H9 (cell line): ENCODE measurements at regions not wholly inside any gene's neighbourhood (a gene's known extent, or its start where the extent isn't known, plus 50 kb on each side); places are given as distances from the start of the nearest gene placed in this dataset.

Source experiments
- DNase-seq: peaks from one replicate; pipeline ENCODE4 v3.0.0-alpha.2; 2017
- H2AFZ ChIP-seq: one replicate; pipeline ENCODE4 v1.6.1; 2013; ENCODE audit warnings: mild to moderate bottlenecking, low read length, control low read depth, moderate library complexity
- H2AK5ac ChIP-seq: 2 replicates; pipeline ENCODE4 v1.6.1; 2013; ENCODE audit warnings: low read length, control low read depth, mixed read lengths; ENCODE audit not compliant: insufficient read length
- H2BK120ac ChIP-seq: one replicate; pipeline ENCODE4 v1.6.1; 2013; ENCODE audit warnings: low read depth, mild to moderate bottlenecking, low read length, control low read depth, inconsistent platforms; ENCODE audit not compliant: poor library complexity, severe bottlenecking
- H2BK12ac ChIP-seq: 2 replicates; pipeline ENCODE4 v1.6.1; 2013; ENCODE audit warnings: low read length, control low read depth, mixed read lengths, low read depth; ENCODE audit not compliant: insufficient read length
- H2BK15ac ChIP-seq: 2 replicates; pipeline ENCODE4 v1.6.1; 2013; ENCODE audit warnings: low read depth, low read length, control low read depth
- H2BK20ac ChIP-seq: one replicate; pipeline ENCODE4 v1.6.1; 2013; ENCODE audit warnings: low read depth, mild to moderate bottlenecking, low read length, control low read depth, inconsistent platforms; ENCODE audit not compliant: poor library complexity, severe bottlenecking
- H2BK5ac ChIP-seq: 2 replicates; pipeline ENCODE4 v1.6.1; 2013; ENCODE audit warnings: low read length, control low read depth, mixed read lengths; ENCODE audit not compliant: insufficient read length
- H3K14ac ChIP-seq: 2 replicates; pipeline ENCODE4 v1.6.1; 2013; ENCODE audit warnings: low read length, control low read depth; ENCODE audit not compliant: insufficient read depth
- H3K18ac ChIP-seq: 2 replicates; pipeline ENCODE4 v1.6.1; 2013; ENCODE audit warnings: low read depth, mild to moderate bottlenecking, mixed read lengths, low read length, control low read depth; ENCODE audit not compliant: insufficient read length
- H3K23ac ChIP-seq: 2 replicates; pipeline ENCODE4 v1.6.1; 2013; ENCODE audit warnings: low read length, control low read depth, mixed read lengths, low read depth; ENCODE audit not compliant: insufficient read length
- H3K23me2 ChIP-seq: 2 replicates; pipeline ENCODE4 v1.6.1; 2013; ENCODE audit warnings: low read depth, mild to moderate bottlenecking, mixed read lengths, low read length, control low read depth; ENCODE audit not compliant: insufficient read length, poor library complexity, severe bottlenecking
- H3K27ac ChIP-seq: 2 replicates; pipeline ENCODE4 v1.5.1; 2013; ENCODE audit warnings: low read length, control low read depth, mixed read lengths, low read depth; ENCODE audit not compliant: insufficient read length
- H3K27me3 ChIP-seq: 2 replicates; pipeline ENCODE4 v1.6.1; 2013; ENCODE audit warnings: low read length, control low read depth, inconsistent platforms; ENCODE audit not compliant: insufficient read depth
- H3K4ac ChIP-seq: 2 replicates; pipeline ENCODE4 v1.6.1; 2013; ENCODE audit warnings: low read depth, mild to moderate bottlenecking, control low read depth, inconsistent platforms, low read length, moderate library complexity
- H3K4me1 ChIP-seq: 2 replicates; pipeline ENCODE4 v1.6.1; 2013; ENCODE audit warnings: low read length, control low read depth, inconsistent platforms; ENCODE audit not compliant: insufficient read depth
- H3K4me2 ChIP-seq: 2 replicates; pipeline ENCODE4 v1.6.1; 2013; ENCODE audit warnings: low read length, control low read depth, mixed read lengths; ENCODE audit not compliant: insufficient read length, insufficient read depth
- H3K56ac ChIP-seq: 2 replicates; pipeline ENCODE4 v1.6.1; 2013; ENCODE audit warnings: low read depth, mild to moderate bottlenecking, mixed read lengths, low read length, control low read depth; ENCODE audit not compliant: insufficient read length
- H3K79me1 ChIP-seq: 2 replicates; pipeline ENCODE4 v1.6.1; 2013; ENCODE audit warnings: low read depth, mild to moderate bottlenecking, moderate library complexity, low read length, control low read depth, inconsistent platforms; ENCODE audit not compliant: insufficient read depth, poor library complexity, severe bottlenecking
- H3K79me2 ChIP-seq: 2 replicates; pipeline ENCODE4 v1.6.1; 2013; ENCODE audit warnings: low read length, control low read depth, inconsistent platforms; ENCODE audit not compliant: insufficient read depth
- H3K9ac ChIP-seq: 2 replicates; pipeline ENCODE4 v1.6.1; 2013; ENCODE audit warnings: low read length, control low read depth, mixed read lengths; ENCODE audit not compliant: insufficient read length; ENCODE audit errors: extremely low read depth
- H3K9me3 ChIP-seq: one replicate; pipeline ENCODE4 v1.6.1; 2013; ENCODE audit warnings: low read depth, low read length, inconsistent platforms; ENCODE audit not compliant: control insufficient read depth
- H3T11ph ChIP-seq: one replicate; pipeline ENCODE4 v1.6.1; 2013; ENCODE audit warnings: mild to moderate bottlenecking, low read length, control low read depth, inconsistent platforms
- H4K20me1 ChIP-seq: one replicate; pipeline ENCODE4 v1.6.1; 2013; ENCODE audit not compliant: control insufficient read depth, insufficient read length, insufficient read depth
- H4K5ac ChIP-seq: 2 replicates; pipeline ENCODE4 v1.6.1; 2013; ENCODE audit warnings: low read depth, mild to moderate bottlenecking, mixed read lengths, low read length, control low read depth; ENCODE audit not compliant: insufficient read length
- H4K8ac ChIP-seq: replicated peaks from 2 replicates; pipeline ENCODE4 v1.6.1; 2013; ENCODE audit warnings: low read length, control low read depth, mixed read lengths, low read depth; ENCODE audit not compliant: insufficient read length
- H4K91ac ChIP-seq: 2 replicates; pipeline ENCODE4 v1.6.1; 2013; ENCODE audit warnings: low read depth, mild to moderate bottlenecking, moderate library complexity, mixed read lengths, low read length, control low read depth; ENCODE audit not compliant: insufficient read length
- H3K27ac Mint-ChIP-seq, 3 experiments: 2 replicates in 2 of 3; 3 replicates in 1 of 3; pipeline ENCODE4 v1.8.0; 2020 to 2021; ENCODE audit warnings: mixed read lengths in 3 of 3, mild to moderate bottlenecking in 1 of 3, moderate library complexity in 1 of 3
- H3K27me3 Mint-ChIP-seq: 2 replicates; pipeline ENCODE4 v1.8.0; 2021; ENCODE audit warnings: low read depth, mild to moderate bottlenecking, moderate library complexity, mixed read lengths
- H3K36me3 Mint-ChIP-seq, 3 experiments: 2 replicates in 2 of 3; 3 replicates in 1 of 3; pipeline ENCODE4 v1.8.0; 2020 to 2021; ENCODE audit warnings: low read depth in 3 of 3, mixed read lengths in 3 of 3; ENCODE audit not compliant: insufficient read depth in 1 of 3
- H3K4me1 Mint-ChIP-seq, 2 experiments: 2 replicates each; pipeline ENCODE4 v1.8.0; 2020; ENCODE audit warnings: mixed read lengths in 2 of 2
- H3K4me3 Mint-ChIP-seq, 2 experiments: 2 replicates in 1 of 2; 3 replicates in 1 of 2; pipeline ENCODE4 v1.8.0; 2020 to 2021; ENCODE audit warnings: mild to moderate bottlenecking in 2 of 2, mixed read lengths in 2 of 2, moderate library complexity in 1 of 2
- H3K9me3 Mint-ChIP-seq, 2 experiments: 2 replicates in 1 of 2; 3 replicates in 1 of 2; pipeline ENCODE4 v1.8.0; 2020; ENCODE audit warnings: mild to moderate bottlenecking in 2 of 2, mixed read lengths in 2 of 2, moderate library complexity in 1 of 2
- CTCF ChIP-seq: fragments of 200-600 bp; sonication (generic); conservative IDR thresholded peaks from 3 replicates; pipeline ENCODE4 v1.8.0; 2021; ENCODE audit warnings: antibody characterized with exemption, mild to moderate bottlenecking
- whole genome bisulfite sequencing: extraction: QIAGEN DNeasy Blood & Tissue Kit; methylation state at CpG from one replicate; pipeline ENCODE4 v1.1.7; 2013; ENCODE audit warnings: missing lambda C conversion rate, low lambda C conversion rate, mixed read lengths; ENCODE audit not compliant: insufficient read length; ENCODE audit errors: extremely low coverage; 5-methylcytosine and 5-hydroxymethylcytosine counted together

- no peak for TF ChIP-seq CTCF
- Histone ChIP-seq H3K23me2 (no peaks in the 10 kb centered on the region), H3K18ac (no peak overlapping the region), H4K8ac (no peak overlapping the region), H3K9ac (no peak overlapping the region), H3K4me1 (peaks cover 7% of the 10 kb centered on the region; the same call in 1 of the 2 replicates), H2AK5ac (no peak overlapping the region), H2BK120ac (no peak overlapping the region), H3T11ph (no peak overlapping the region), H2BK15ac (no peak overlapping the region), H2BK12ac (no peak overlapping the region), H4K20me1 (no peaks in the 10 kb centered on the region), H3K56ac (no peak overlapping the region), H3K9me3 (no peaks in the 10 kb centered on the region), H3K4me2 (no peak overlapping the region), H4K91ac (no peak overlapping the region), H3K27me3 (no peaks in the 10 kb centered on the region), H3K79me1 (no peaks in the 10 kb centered on the region), H3K23ac (no peak overlapping the region), H2AFZ (no peak overlapping the region), H3K27ac (no peak overlapping the region), H3K4ac (no peak overlapping the region), H4K5ac (no peak overlapping the region), H2BK5ac (no peak overlapping the region), H3K79me2 (no peaks in the 10 kb centered on the region), H2BK20ac (no peak overlapping the region), H3K14ac (no peak overlapping the region)
- no peak for DNase-seq
- H3K4me3 Mint-ChIP-seq: no peak overlapping the region; a peak in 1 of 5 replicates
- H3K27me3 Mint-ChIP-seq: peaks cover 3% of the 10 kb centered on the region
- peaks cover 44 to 45% of the 10 kb centered on the region in 2 experiments for H3K4me1 Mint-ChIP-seq
- no peaks in the 10 kb centered on the region; a peak in 1 of 7 replicates for H3K36me3 Mint-ChIP-seq
- WGBS: no CpG with 5 or more reads among the region's 7 CpGs
- H3K27ac Mint-ChIP-seq: no peak overlapping the region
- H3K9me3 Mint-ChIP-seq: no peaks in the 10 kb centered on the region; a peak in 1 of 5 replicates
Observed at GRCh38 chr1:201593200-201593921, 54.4 kb downstream of the NAV1 start.
